Left ventricle myocardium inferior (tissue), 1 donor: ENCODE measurements at regions not wholly inside any gene's neighbourhood (a gene's known extent, or its start where the extent isn't known, plus 50 kb on each side); places are given as distances from the start of the nearest gene placed in this dataset.

Experiments used
- DNase-seq: peaks from one replicate; pipeline ENCODE4 v3.0.0-alpha.2; 2020
- H3K27ac ChIP-seq: fragments of 200-600 bp; replicated peaks from 2 replicates; pipeline ENCODE4 v1.8.0; 2021
- H3K27me3 ChIP-seq: fragments of 200-600 bp; 2 replicates; pipeline ENCODE4 v1.8.0; 2021; ENCODE audit warnings: low read depth
- H3K36me3 ChIP-seq: fragments of 200-600 bp; 2 replicates; pipeline ENCODE4 v1.8.0; 2021
- H3K4me1 ChIP-seq: fragments of 200-600 bp; 2 replicates; pipeline ENCODE4 v1.8.0; 2021
- H3K4me3 ChIP-seq: fragments of 200-600 bp; 2 replicates; pipeline ENCODE4 v1.8.0; 2021; ENCODE audit warnings: mild to moderate bottlenecking, moderate library complexity
- H3K9me3 ChIP-seq: fragments of 200-600 bp; replicated peaks from 2 replicates; pipeline ENCODE4 v1.8.0; 2021
- intact Hi-C: fragments of 100-400 bp; cut with micrococcal nuclease; formaldehyde crosslinking; loops from one replicate; pipeline ENCODE4 v1.11.0; 2022
- TF ChIP-seq, protein P1 (sequence below): fragments of 200-600 bp; IDR thresholded peaks from 2 replicates; pipeline ENCODE4 v1.8.0; 2021; ENCODE audit warnings: antibody characterized with exemption, mild to moderate bottlenecking, borderline replicate concordance
- donor health status: DM: no; HTN: yes; CAD: no; lungs with severe emphysema.

DNA sequence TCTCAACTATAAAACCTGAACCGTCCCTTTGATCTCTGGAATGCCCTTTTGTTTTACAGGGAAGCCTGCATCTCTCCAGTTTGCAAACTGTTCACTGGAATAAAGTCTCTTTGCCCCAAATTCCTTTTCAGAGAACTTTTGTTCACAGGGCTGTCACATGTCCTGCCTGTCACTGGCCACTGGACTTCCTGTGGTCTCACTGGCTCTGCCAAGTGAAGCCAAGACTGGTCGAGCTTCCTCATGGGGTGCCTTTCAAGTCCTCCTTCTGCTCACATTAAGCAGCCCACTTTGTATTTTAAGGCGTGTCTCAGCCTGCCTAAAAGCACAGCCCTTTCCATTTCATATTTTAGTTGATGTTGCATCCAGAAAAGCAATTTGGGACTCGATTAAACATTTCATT is 215.7 kb downstream of the KATNAL1 start:
- Histone ChIP-seq H3K36me3 (no peaks in the 10 kb centered on the region), H3K9me3 (no peaks in the 10 kb centered on the region), H3K27ac (no peak overlapping the region), H3K4me1 (no peaks in the 10 kb centered on the region), H3K27me3 (peaks cover 11% of the 10 kb centered on the region), H3K4me3 (no peak overlapping the region)
- intact Hi-C loops = no loop called here
- TF ChIP-seq, protein P1, sequence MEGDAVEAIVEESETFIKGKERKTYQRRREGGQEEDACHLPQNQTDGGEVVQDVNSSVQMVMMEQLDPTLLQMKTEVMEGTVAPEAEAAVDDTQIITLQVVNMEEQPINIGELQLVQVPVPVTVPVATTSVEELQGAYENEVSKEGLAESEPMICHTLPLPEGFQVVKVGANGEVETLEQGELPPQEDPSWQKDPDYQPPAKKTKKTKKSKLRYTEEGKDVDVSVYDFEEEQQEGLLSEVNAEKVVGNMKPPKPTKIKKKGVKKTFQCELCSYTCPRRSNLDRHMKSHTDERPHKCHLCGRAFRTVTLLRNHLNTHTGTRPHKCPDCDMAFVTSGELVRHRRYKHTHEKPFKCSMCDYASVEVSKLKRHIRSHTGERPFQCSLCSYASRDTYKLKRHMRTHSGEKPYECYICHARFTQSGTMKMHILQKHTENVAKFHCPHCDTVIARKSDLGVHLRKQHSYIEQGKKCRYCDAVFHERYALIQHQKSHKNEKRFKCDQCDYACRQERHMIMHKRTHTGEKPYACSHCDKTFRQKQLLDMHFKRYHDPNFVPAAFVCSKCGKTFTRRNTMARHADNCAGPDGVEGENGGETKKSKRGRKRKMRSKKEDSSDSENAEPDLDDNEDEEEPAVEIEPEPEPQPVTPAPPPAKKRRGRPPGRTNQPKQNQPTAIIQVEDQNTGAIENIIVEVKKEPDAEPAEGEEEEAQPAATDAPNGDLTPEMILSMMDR = no peak
- no peak for DNase-seq

DNA sequence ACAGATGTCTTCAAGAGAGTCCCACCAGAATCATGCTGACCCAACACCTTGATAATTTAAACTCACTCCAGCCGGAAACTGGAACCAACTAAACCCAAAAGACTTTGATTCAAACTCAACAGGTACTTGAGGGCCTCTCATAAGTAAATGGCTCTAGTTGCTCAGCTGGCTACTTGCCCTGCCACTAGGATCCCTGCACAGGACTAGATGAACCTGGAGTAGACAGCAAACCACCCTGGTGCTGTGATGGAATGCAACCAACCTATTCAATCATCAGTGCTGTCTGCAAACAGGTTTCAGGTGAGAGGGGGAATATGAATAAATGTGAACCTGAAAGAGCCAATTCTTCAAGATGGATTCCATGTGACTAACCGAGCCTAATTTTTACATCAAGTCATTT is 216.3 kb downstream of the KATNAL1 start:
- DNase-seq = no peak
- H3K27ac ChIP-seq = no peak overlapping the region
- H3K36me3 ChIP-seq = no peaks in the 10 kb centered on the region
- no peaks in the 10 kb centered on the region for H3K4me1 ChIP-seq
- peaks cover 6% of the 10 kb centered on the region for H3K27me3 ChIP-seq
- TF ChIP-seq, protein P1 = no peak
- no peaks in the 10 kb centered on the region for H3K9me3 ChIP-seq
- intact Hi-C loops = no loop called here
- no peak overlapping the region for H3K4me3 ChIP-seq

GRCh38 chr13:30088312-30088855 is 219.0 kb downstream of the KATNAL1 start:
- Histone ChIP-seq H3K9me3 (no peaks in the 10 kb centered on the region), H3K36me3 (no peaks in the 10 kb centered on the region), H3K27ac (no peak overlapping the region), H3K27me3 (peaks cover 12% of the 10 kb centered on the region), H3K4me3 (no peak overlapping the region), H3K4me1 (no peaks in the 10 kb centered on the region)
- TF ChIP-seq, protein P1 = no peak
- intact Hi-C loops = no loop called here
- no peak for DNase-seq

DNA sequence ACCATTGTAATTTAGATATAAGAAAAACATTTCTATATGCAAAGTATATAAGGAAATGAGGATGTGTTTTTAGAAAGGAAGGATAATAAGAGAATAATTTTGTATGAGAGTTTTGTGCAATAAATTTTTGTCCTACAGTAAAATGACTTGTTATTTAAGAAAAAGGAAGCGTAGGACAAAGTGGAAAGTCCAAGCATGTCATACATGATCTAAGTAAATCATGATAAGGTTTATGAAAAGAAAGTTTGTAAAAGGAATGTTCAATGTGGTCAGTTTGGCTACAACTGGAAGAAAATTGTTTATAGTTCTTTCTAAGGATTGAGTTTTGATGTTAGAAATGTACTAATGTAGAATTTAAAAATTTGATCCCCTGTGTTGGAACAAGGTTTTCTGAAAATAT is 222.3 kb downstream of the KATNAL1 start:
- H3K4me3 ChIP-seq = no peak overlapping the region
- H3K27ac ChIP-seq = no peak overlapping the region
- TF ChIP-seq, protein P1 = no peak
- H3K27me3 ChIP-seq = peaks cover 12% of the 10 kb centered on the region
- no peaks in the 10 kb centered on the region for H3K4me1 ChIP-seq
- H3K36me3 ChIP-seq = no peaks in the 10 kb centered on the region
- H3K9me3 ChIP-seq = peaks cover 7% of the 10 kb centered on the region
- DNase-seq = no peak
- intact Hi-C loops = no loop called here

DNA sequence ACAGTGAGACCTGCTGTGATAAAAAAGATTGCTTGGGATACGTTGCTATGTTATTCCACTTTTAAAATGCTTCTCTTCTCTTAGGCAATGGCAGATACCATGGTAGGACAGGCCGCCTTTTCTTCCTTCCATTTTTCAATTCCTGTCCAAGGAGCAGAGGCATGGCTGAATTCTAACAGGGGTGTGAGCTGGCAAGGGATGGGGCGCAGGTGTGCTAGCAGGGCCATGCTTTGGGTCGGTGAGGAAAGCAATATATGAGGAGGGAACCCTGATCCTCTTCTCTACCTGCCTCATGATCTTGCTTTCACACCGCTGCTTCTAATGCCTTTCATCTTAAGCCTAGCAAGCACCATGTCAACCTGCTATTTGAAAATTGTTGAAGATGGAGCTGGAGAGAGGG is 225.0 kb downstream of the KATNAL1 start:
- no peaks in the 10 kb centered on the region for H3K36me3 ChIP-seq
- intact Hi-C loops = no loop called here
- peaks cover 7% of the 10 kb centered on the region for H3K27me3 ChIP-seq
- H3K4me3 ChIP-seq = no peak overlapping the region
- H3K27ac ChIP-seq = no peak overlapping the region
- TF ChIP-seq, protein P1 = no peak
- peaks cover 7% of the 10 kb centered on the region for H3K9me3 ChIP-seq
- no peak for DNase-seq
- H3K4me1 ChIP-seq = no peaks in the 10 kb centered on the region
